ENCODE measurements at regions not wholly inside any gene's neighbourhood (a gene's known extent, or its start where the extent isn't known, plus 50 kb on each side); places are given as distances from the start of the nearest gene placed in this dataset.

- no peaks in the 10 kb centered on the region for H4K20me1 ChIP-seq (ENCODE audit: control insufficient read depth, insufficient read depth, insufficient read length)
- H2AFZ ChIP-seq (ENCODE audit: low read length) = no peak overlapping the region
- H3K4me1 Mint-ChIP-seq = peaks cover 4 to 17% of the 10 kb centered on the region in 2 experiments
- no peak for DNase-seq
- no peak overlapping the region for H3K4me2 ChIP-seq (ENCODE audit: insufficient read depth, insufficient read length, low read length)
- no peak overlapping the region for H2BK5ac ChIP-seq (ENCODE audit: insufficient read length, low read length)
- H3K18ac ChIP-seq (ENCODE audit: insufficient read length, low read depth, low read length) = no peak overlapping the region
- H3K36me3 Mint-ChIP-seq (ENCODE audit: insufficient read depth in 1 of 3, low read depth in 3 of 3) = peaks cover 0 to 6% (median 0%) of the 10 kb centered on the region in 3 experiments; a peak in 2 of 7 replicates
- no peak overlapping the region for H3K56ac ChIP-seq (ENCODE audit: insufficient read length, low read depth, low read length)
- H3K9me3 Mint-ChIP-seq = peaks cover 0 to 2% of the 10 kb centered on the region in 2 experiments; a peak in 1 of 5 replicates
- no peak overlapping the region for H3K4me3 Mint-ChIP-seq
- H2BK12ac ChIP-seq (ENCODE audit: insufficient read length, low read depth, low read length) = no peak overlapping the region
- H2BK15ac ChIP-seq (ENCODE audit: low read depth, low read length) = no peak overlapping the region
- no peak overlapping the region for H3K27ac ChIP-seq (ENCODE audit: insufficient read length, low read depth, low read length)
- H3K27me3 Mint-ChIP-seq (ENCODE audit: low read depth) = no peaks in the 10 kb centered on the region
- H3K4me1 ChIP-seq (ENCODE audit: insufficient read depth, low read length) = no peaks in the 10 kb centered on the region; the same call in 1 of the 2 replicates
- H3K27me3 ChIP-seq (ENCODE audit: insufficient read depth, low read length) = no peaks in the 10 kb centered on the region
- no peak overlapping the region for H3K14ac ChIP-seq (ENCODE audit: insufficient read depth, low read length)
- no peaks in the 10 kb centered on the region for H3K23me2 ChIP-seq (ENCODE audit: insufficient read length, low read depth, low read length, poor library complexity, severe bottlenecking)
- no peaks in the 10 kb centered on the region for H3K79me2 ChIP-seq (ENCODE audit: insufficient read depth, low read length)
- no peak overlapping the region for H4K91ac ChIP-seq (ENCODE audit: insufficient read length, low read depth, low read length)
- H4K8ac ChIP-seq (replicated peaks; ENCODE audit: insufficient read length, low read depth, low read length) = no peak overlapping the region
- TF ChIP-seq, protein P1, sequence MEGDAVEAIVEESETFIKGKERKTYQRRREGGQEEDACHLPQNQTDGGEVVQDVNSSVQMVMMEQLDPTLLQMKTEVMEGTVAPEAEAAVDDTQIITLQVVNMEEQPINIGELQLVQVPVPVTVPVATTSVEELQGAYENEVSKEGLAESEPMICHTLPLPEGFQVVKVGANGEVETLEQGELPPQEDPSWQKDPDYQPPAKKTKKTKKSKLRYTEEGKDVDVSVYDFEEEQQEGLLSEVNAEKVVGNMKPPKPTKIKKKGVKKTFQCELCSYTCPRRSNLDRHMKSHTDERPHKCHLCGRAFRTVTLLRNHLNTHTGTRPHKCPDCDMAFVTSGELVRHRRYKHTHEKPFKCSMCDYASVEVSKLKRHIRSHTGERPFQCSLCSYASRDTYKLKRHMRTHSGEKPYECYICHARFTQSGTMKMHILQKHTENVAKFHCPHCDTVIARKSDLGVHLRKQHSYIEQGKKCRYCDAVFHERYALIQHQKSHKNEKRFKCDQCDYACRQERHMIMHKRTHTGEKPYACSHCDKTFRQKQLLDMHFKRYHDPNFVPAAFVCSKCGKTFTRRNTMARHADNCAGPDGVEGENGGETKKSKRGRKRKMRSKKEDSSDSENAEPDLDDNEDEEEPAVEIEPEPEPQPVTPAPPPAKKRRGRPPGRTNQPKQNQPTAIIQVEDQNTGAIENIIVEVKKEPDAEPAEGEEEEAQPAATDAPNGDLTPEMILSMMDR (conservative IDR thresholded peaks at IDR 0.05) = no peak
- no peak overlapping the region for H2BK120ac ChIP-seq (ENCODE audit: low read depth, low read length, poor library complexity, severe bottlenecking)
- no peak overlapping the region for H2AK5ac ChIP-seq (ENCODE audit: insufficient read length, low read length)
- no peak overlapping the region for H3K23ac ChIP-seq (ENCODE audit: insufficient read length, low read depth, low read length)
- H3K27ac Mint-ChIP-seq = no peak overlapping the region
- no peaks in the 10 kb centered on the region for H3K79me1 ChIP-seq (ENCODE audit: insufficient read depth, low read depth, low read length, poor library complexity, severe bottlenecking)
- H3K4ac ChIP-seq (ENCODE audit: low read depth, low read length) = no peak overlapping the region
- H2BK20ac ChIP-seq (ENCODE audit: low read depth, low read length, poor library complexity, severe bottlenecking) = no peak overlapping the region
- H3K9ac ChIP-seq (ENCODE audit: extremely low read depth, insufficient read length, low read length) = no peak overlapping the region
- no peak overlapping the region for H4K5ac ChIP-seq (ENCODE audit: insufficient read length, low read depth, low read length)
- no peaks in the 10 kb centered on the region for H3K9me3 ChIP-seq (ENCODE audit: control insufficient read depth, low read depth, low read length)
- H3T11ph ChIP-seq (ENCODE audit: low read length) = no peak overlapping the region
Observed at GRCh38 chr14:48275301-48275700, 599.9 kb upstream of the MDGA2 start.

Data from H9 (cell line).